H9 (cell line): ENCODE measurements at regions not wholly inside any gene's neighbourhood (a gene's known extent, or its start where the extent isn't known, plus 50 kb on each side); places are given as distances from the start of the nearest gene placed in this dataset.

Experiments used
- DNase-seq: peaks from one replicate; pipeline ENCODE4 v3.0.0-alpha.2; 2017
- H2AFZ ChIP-seq: one replicate; pipeline ENCODE4 v1.6.1; 2013; ENCODE audit warnings: mild to moderate bottlenecking, low read length, control low read depth, moderate library complexity
- H2AK5ac ChIP-seq: 2 replicates; pipeline ENCODE4 v1.6.1; 2013; ENCODE audit warnings: low read length, control low read depth, mixed read lengths; ENCODE audit not compliant: insufficient read length
- H2BK120ac ChIP-seq: one replicate; pipeline ENCODE4 v1.6.1; 2013; ENCODE audit warnings: low read depth, mild to moderate bottlenecking, low read length, control low read depth, inconsistent platforms; ENCODE audit not compliant: poor library complexity, severe bottlenecking
- H2BK12ac ChIP-seq: 2 replicates; pipeline ENCODE4 v1.6.1; 2013; ENCODE audit warnings: low read length, control low read depth, mixed read lengths, low read depth; ENCODE audit not compliant: insufficient read length
- H2BK15ac ChIP-seq: 2 replicates; pipeline ENCODE4 v1.6.1; 2013; ENCODE audit warnings: low read depth, low read length, control low read depth
- H2BK20ac ChIP-seq: one replicate; pipeline ENCODE4 v1.6.1; 2013; ENCODE audit warnings: low read depth, mild to moderate bottlenecking, low read length, control low read depth, inconsistent platforms; ENCODE audit not compliant: poor library complexity, severe bottlenecking
- H2BK5ac ChIP-seq: 2 replicates; pipeline ENCODE4 v1.6.1; 2013; ENCODE audit warnings: low read length, control low read depth, mixed read lengths; ENCODE audit not compliant: insufficient read length
- H3K14ac ChIP-seq: 2 replicates; pipeline ENCODE4 v1.6.1; 2013; ENCODE audit warnings: low read length, control low read depth; ENCODE audit not compliant: insufficient read depth
- H3K18ac ChIP-seq: 2 replicates; pipeline ENCODE4 v1.6.1; 2013; ENCODE audit warnings: low read depth, mild to moderate bottlenecking, mixed read lengths, low read length, control low read depth; ENCODE audit not compliant: insufficient read length
- H3K23ac ChIP-seq: 2 replicates; pipeline ENCODE4 v1.6.1; 2013; ENCODE audit warnings: low read length, control low read depth, mixed read lengths, low read depth; ENCODE audit not compliant: insufficient read length
- H3K23me2 ChIP-seq: 2 replicates; pipeline ENCODE4 v1.6.1; 2013; ENCODE audit warnings: low read depth, mild to moderate bottlenecking, mixed read lengths, low read length, control low read depth; ENCODE audit not compliant: insufficient read length, poor library complexity, severe bottlenecking
- H3K27ac ChIP-seq: 2 replicates; pipeline ENCODE4 v1.5.1; 2013; ENCODE audit warnings: low read length, control low read depth, mixed read lengths, low read depth; ENCODE audit not compliant: insufficient read length
- H3K27me3 ChIP-seq: 2 replicates; pipeline ENCODE4 v1.6.1; 2013; ENCODE audit warnings: low read length, control low read depth, inconsistent platforms; ENCODE audit not compliant: insufficient read depth
- H3K4ac ChIP-seq: 2 replicates; pipeline ENCODE4 v1.6.1; 2013; ENCODE audit warnings: low read depth, mild to moderate bottlenecking, control low read depth, inconsistent platforms, low read length, moderate library complexity
- H3K4me1 ChIP-seq: 2 replicates; pipeline ENCODE4 v1.6.1; 2013; ENCODE audit warnings: low read length, control low read depth, inconsistent platforms; ENCODE audit not compliant: insufficient read depth
- H3K4me2 ChIP-seq: 2 replicates; pipeline ENCODE4 v1.6.1; 2013; ENCODE audit warnings: low read length, control low read depth, mixed read lengths; ENCODE audit not compliant: insufficient read length, insufficient read depth
- H3K56ac ChIP-seq: 2 replicates; pipeline ENCODE4 v1.6.1; 2013; ENCODE audit warnings: low read depth, mild to moderate bottlenecking, mixed read lengths, low read length, control low read depth; ENCODE audit not compliant: insufficient read length
- H3K79me1 ChIP-seq: 2 replicates; pipeline ENCODE4 v1.6.1; 2013; ENCODE audit warnings: low read depth, mild to moderate bottlenecking, moderate library complexity, low read length, control low read depth, inconsistent platforms; ENCODE audit not compliant: insufficient read depth, poor library complexity, severe bottlenecking
- H3K79me2 ChIP-seq: 2 replicates; pipeline ENCODE4 v1.6.1; 2013; ENCODE audit warnings: low read length, control low read depth, inconsistent platforms; ENCODE audit not compliant: insufficient read depth
- H3K9ac ChIP-seq: 2 replicates; pipeline ENCODE4 v1.6.1; 2013; ENCODE audit warnings: low read length, control low read depth, mixed read lengths; ENCODE audit not compliant: insufficient read length; ENCODE audit errors: extremely low read depth
- H3K9me3 ChIP-seq: one replicate; pipeline ENCODE4 v1.6.1; 2013; ENCODE audit warnings: low read depth, low read length, inconsistent platforms; ENCODE audit not compliant: control insufficient read depth
- H3T11ph ChIP-seq: one replicate; pipeline ENCODE4 v1.6.1; 2013; ENCODE audit warnings: mild to moderate bottlenecking, low read length, control low read depth, inconsistent platforms
- H4K20me1 ChIP-seq: one replicate; pipeline ENCODE4 v1.6.1; 2013; ENCODE audit not compliant: control insufficient read depth, insufficient read length, insufficient read depth
- H4K5ac ChIP-seq: 2 replicates; pipeline ENCODE4 v1.6.1; 2013; ENCODE audit warnings: low read depth, mild to moderate bottlenecking, mixed read lengths, low read length, control low read depth; ENCODE audit not compliant: insufficient read length
- H4K8ac ChIP-seq: replicated peaks from 2 replicates; pipeline ENCODE4 v1.6.1; 2013; ENCODE audit warnings: low read length, control low read depth, mixed read lengths, low read depth; ENCODE audit not compliant: insufficient read length
- H4K91ac ChIP-seq: 2 replicates; pipeline ENCODE4 v1.6.1; 2013; ENCODE audit warnings: low read depth, mild to moderate bottlenecking, moderate library complexity, mixed read lengths, low read length, control low read depth; ENCODE audit not compliant: insufficient read length
- H3K27ac Mint-ChIP-seq, 3 experiments: 2 replicates in 2 of 3; 3 replicates in 1 of 3; pipeline ENCODE4 v1.8.0; 2020 to 2021; ENCODE audit warnings: mixed read lengths in 3 of 3, mild to moderate bottlenecking in 1 of 3, moderate library complexity in 1 of 3
- H3K27me3 Mint-ChIP-seq: 2 replicates; pipeline ENCODE4 v1.8.0; 2021; ENCODE audit warnings: low read depth, mild to moderate bottlenecking, moderate library complexity, mixed read lengths
- H3K36me3 Mint-ChIP-seq, 3 experiments: 2 replicates in 2 of 3; 3 replicates in 1 of 3; pipeline ENCODE4 v1.8.0; 2020 to 2021; ENCODE audit warnings: low read depth in 3 of 3, mixed read lengths in 3 of 3; ENCODE audit not compliant: insufficient read depth in 1 of 3
- H3K4me1 Mint-ChIP-seq, 2 experiments: 2 replicates each; pipeline ENCODE4 v1.8.0; 2020; ENCODE audit warnings: mixed read lengths in 2 of 2
- H3K4me3 Mint-ChIP-seq, 2 experiments: 2 replicates in 1 of 2; 3 replicates in 1 of 2; pipeline ENCODE4 v1.8.0; 2020 to 2021; ENCODE audit warnings: mild to moderate bottlenecking in 2 of 2, mixed read lengths in 2 of 2, moderate library complexity in 1 of 2
- H3K9me3 Mint-ChIP-seq, 2 experiments: 2 replicates in 1 of 2; 3 replicates in 1 of 2; pipeline ENCODE4 v1.8.0; 2020; ENCODE audit warnings: mild to moderate bottlenecking in 2 of 2, mixed read lengths in 2 of 2, moderate library complexity in 1 of 2
- CTCF ChIP-seq: fragments of 200-600 bp; sonication (generic); conservative IDR thresholded peaks from 3 replicates; pipeline ENCODE4 v1.8.0; 2021; ENCODE audit warnings: antibody characterized with exemption, mild to moderate bottlenecking
- WGBS: extraction: QIAGEN DNeasy Blood & Tissue Kit; methylation state at CpG from one replicate; pipeline ENCODE4 v1.1.7; 2013; ENCODE audit warnings: missing lambda C conversion rate, low lambda C conversion rate, mixed read lengths; ENCODE audit not compliant: insufficient read length; ENCODE audit errors: extremely low coverage; 5-methylcytosine and 5-hydroxymethylcytosine counted together

GRCh38 chr17:77535435-77535834, 394.7 kb downstream of the SEC14L1 start:
- H3K9me3 Mint-ChIP-seq = peaks cover 18% of the 10 kb centered on the region in 2 experiments

More at GRCh38 chr17:77535435-77535834, 394.7 kb downstream of the SEC14L1 start:
- no peaks in the 10 kb centered on the region for H3K9me3 ChIP-seq
- no peak overlapping the region for H3K9ac ChIP-seq
- H2BK5ac ChIP-seq = no peak overlapping the region
- H2BK12ac ChIP-seq = no peak overlapping the region
- Mint-ChIP-seq H3K36me3 (peaks cover 0 to 14% (median 4%) of the 10 kb centered on the region in 3 experiments; a peak in 5 of 7 replicates), H3K27ac (no peak overlapping the region), H3K4me3 (no peak overlapping the region), H3K27me3 (peaks cover 48% of the 10 kb centered on the region), H3K4me1 (peaks cover 8 to 9% of the 10 kb centered on the region in 2 experiments)
- no peak overlapping the region for H4K8ac ChIP-seq
- no peak overlapping the region for H3K27ac ChIP-seq
- no peaks in the 10 kb centered on the region for H4K20me1 ChIP-seq
- no peaks in the 10 kb centered on the region; the same call in 1 of the 2 replicates for H3K27me3 ChIP-seq
- H3K56ac ChIP-seq = no peak overlapping the region
- no CpG with 5 or more reads among the region's 10 CpGs for WGBS
- H2AFZ ChIP-seq = no peak overlapping the region
- H2AK5ac ChIP-seq = no peak overlapping the region
- no peaks in the 10 kb centered on the region for H3K79me2 ChIP-seq
- no peak overlapping the region for H3K4ac ChIP-seq
- peak overlapping the region; percentile 50 for H3K18ac ChIP-seq
- no peak overlapping the region for H3K4me2 ChIP-seq
- no peak for TF ChIP-seq CTCF
- H3K79me1 ChIP-seq = no peaks in the 10 kb centered on the region
- H3K14ac ChIP-seq = peak overlapping the region; percentile 49; the same call in 1 of the 2 replicates
- no peak overlapping the region for H4K91ac ChIP-seq
- H2BK15ac ChIP-seq = no peak overlapping the region
- H3T11ph ChIP-seq = no peak overlapping the region
- no peaks in the 10 kb centered on the region for H3K23me2 ChIP-seq
- peak; percentile 25 for DNase-seq
- H2BK20ac ChIP-seq = no peak overlapping the region
- no peak overlapping the region for H3K23ac ChIP-seq
- H4K5ac ChIP-seq = no peak overlapping the region
- no peak overlapping the region for H2BK120ac ChIP-seq
- no peaks in the 10 kb centered on the region; the same call in 1 of the 2 replicates for H3K4me1 ChIP-seq
